Neural cell (in vitro differentiated cells): ENCODE measurements at regions not wholly inside any gene's neighbourhood (a gene's known extent, or its start where the extent isn't known, plus 50 kb on each side); places are given as distances from the start of the nearest gene placed in this dataset.

ENCODE experiments used
- H2AFZ ChIP-seq: fragments of 200-600, 300-800 bp; sonication (generic), shearing (Covaris generic); 2 replicates; pipeline ENCODE4 v1.6.0; 2014; ENCODE audit warnings: low read depth, mild to moderate bottlenecking, antibody characterized with exemption, low read length, moderate library complexity
- H3F3A ChIP-seq: fragments of 200-600 bp; shearing (Covaris generic); 2 replicates; pipeline ENCODE4 v1.6.1; 2016; ENCODE audit warnings: mild to moderate bottlenecking, moderate library complexity, mixed read lengths, antibody characterized with exemption, low read length; ENCODE audit not compliant: insufficient read depth, poor library complexity, severe bottlenecking
- H3K27ac ChIP-seq: fragments of 200-600, 300-800 bp; sonication (generic), shearing (Covaris generic); 2 replicates; pipeline ENCODE4 v1.5.1; 2014; ENCODE audit warnings: mild to moderate bottlenecking, low read length, moderate library complexity
- H3K27me3 ChIP-seq: fragments of 300-800, 200-600 bp; sonication (generic), shearing (Covaris generic); 2 replicates; pipeline ENCODE4 v1.6.0; 2014; ENCODE audit warnings: mild to moderate bottlenecking, low read depth, low read length, moderate library complexity; ENCODE audit not compliant: insufficient read depth
- H3K36me3 ChIP-seq: fragments of 300-800, 200-600 bp; sonication (generic), shearing (Covaris generic); 2 replicates; pipeline ENCODE4 v1.5.1; 2014; ENCODE audit warnings: mild to moderate bottlenecking, antibody characterized with exemption, low read length, moderate library complexity; ENCODE audit not compliant: insufficient read depth
- H3K4me2 ChIP-seq: fragments of 300-800, 200-600 bp; sonication (generic), shearing (Covaris generic); 2 replicates; pipeline ENCODE4 v1.6.0; 2014; ENCODE audit warnings: mild to moderate bottlenecking, low read length
- H3K4me3 ChIP-seq: fragments of 300-800, 200-600 bp; sonication (generic), shearing (Covaris generic); 2 replicates; pipeline ENCODE4 v1.5.1; 2014; ENCODE audit warnings: mild to moderate bottlenecking, low read length, moderate library complexity
- H3K79me2 ChIP-seq: fragments of 200-600 bp; shearing (Covaris generic); replicated peaks from 2 replicates; pipeline ENCODE4 v1.6.0; 2014; ENCODE audit warnings: mild to moderate bottlenecking, low read length, moderate library complexity; ENCODE audit not compliant: insufficient read depth
- H3K9ac ChIP-seq: fragments of 300-800, 200-600 bp; sonication (generic), shearing (Covaris generic); 2 replicates; pipeline ENCODE4 v1.6.1; 2016; ENCODE audit warnings: mild to moderate bottlenecking, low read length, mixed read lengths
- H3K9me2 ChIP-seq: fragments of 200-600 bp; shearing (Covaris generic); 2 replicates; pipeline ENCODE4 v1.6.1; 2016; ENCODE audit warnings: mild to moderate bottlenecking, low read length, mixed read lengths; ENCODE audit not compliant: insufficient read depth
- H3K9me3 ChIP-seq: fragments of 200-600, 300-800 bp; sonication (generic), shearing (Covaris generic); 2 replicates; pipeline ENCODE4 v1.6.1; 2016; ENCODE audit warnings: mild to moderate bottlenecking, mixed run types, low read length, moderate library complexity, mixed read lengths
- H4K20me1 ChIP-seq: fragments of 200-600 bp; shearing (Covaris generic); 2 replicates; pipeline ENCODE4 v1.6.1; 2016; ENCODE audit warnings: mild to moderate bottlenecking, mixed run types; ENCODE audit not compliant: insufficient read depth
- EP300 ChIP-seq: fragments of 450-650 bp; conservative IDR thresholded peaks from 2 replicates; pipeline ENCODE4 v1.6.1; 2014; ENCODE audit warnings: antibody characterized with exemption, mild to moderate bottlenecking, moderate library complexity; ENCODE audit not compliant: poor library complexity, severe bottlenecking
- EZH2 ChIP-seq: fragments of 200-600, 300-800 bp; shearing (Covaris generic), sonication (generic); IDR thresholded peaks from 2 replicates; pipeline ENCODE4 v1.6.1; 2014; ENCODE audit warnings: antibody characterized with exemption, low read length, borderline replicate concordance, mild to moderate bottlenecking; ENCODE audit not compliant: insufficient read depth, poor library complexity, severe bottlenecking
- MXI1 ChIP-seq: fragments of 450-650 bp; conservative IDR thresholded peaks from 2 replicates; pipeline ENCODE4 v1.6.1; 2014; ENCODE audit warnings: antibody characterized with exemption, mild to moderate bottlenecking; ENCODE audit not compliant: poor library complexity, severe bottlenecking
- POLR2AphosphoS5 ChIP-seq: IDR thresholded peaks from 2 replicates; pipeline ENCODE4 v1.6.1; 2012
- RAD21 ChIP-seq: fragments of 450-650 bp; conservative IDR thresholded peaks from 2 replicates; pipeline ENCODE4 v1.6.1; 2014; ENCODE audit warnings: antibody characterized with exemption, mild to moderate bottlenecking, moderate library complexity
- SMC3 ChIP-seq: fragments of 450-650 bp; conservative IDR thresholded peaks from 2 replicates; pipeline ENCODE4 v1.6.1; 2014; ENCODE audit warnings: antibody characterized with exemption, mild to moderate bottlenecking, moderate library complexity; ENCODE audit not compliant: poor library complexity
- TAF1 ChIP-seq: IDR thresholded peaks from 2 replicates; pipeline ENCODE4 v1.6.1; 2012; ENCODE audit warnings: low read depth
- TF ChIP-seq, protein P1 (sequence below): fragments of 450-650 bp; IDR thresholded peaks from 2 replicates; pipeline ENCODE4 v1.5.1; 2014; ENCODE audit warnings: antibody characterized with exemption, mild to moderate bottlenecking, moderate library complexity; ENCODE audit not compliant: poor library complexity, severe bottlenecking
- TF ChIP-seq, protein P2 (sequence below): IDR thresholded peaks from 2 replicates; pipeline ENCODE4 v1.6.1; 2012; ENCODE audit warnings: borderline replicate concordance

DNA sequence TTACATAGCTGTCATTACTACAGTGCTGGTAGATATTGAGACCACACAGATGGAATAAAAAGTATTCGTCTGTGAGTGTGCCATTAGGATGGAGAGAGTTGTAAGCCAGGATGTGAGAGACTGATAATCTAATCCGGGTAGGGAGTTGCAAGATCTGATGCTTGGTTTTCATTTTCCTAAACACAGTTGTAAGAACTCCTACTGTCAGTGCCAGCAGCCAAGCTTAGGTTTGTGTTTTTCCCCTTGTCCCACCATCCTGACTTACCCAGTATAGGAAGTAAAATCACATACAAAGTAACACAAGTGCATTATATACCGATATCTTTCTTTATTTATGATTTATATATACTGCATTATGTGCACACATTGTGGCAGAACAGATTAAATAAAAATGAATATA is 726.4 kb upstream of the PCDH20 start:
- H2AFZ ChIP-seq: no peak overlapping the region
- no peaks in the 10 kb centered on the region for H3F3A ChIP-seq
- H3K9me3 ChIP-seq: no peaks in the 10 kb centered on the region
- no peaks in the 10 kb centered on the region for H3K9me2 ChIP-seq
- H4K20me1 ChIP-seq: no peaks in the 10 kb centered on the region
- no peaks in the 10 kb centered on the region for H3K79me2 ChIP-seq
- H3K9ac ChIP-seq: no peak overlapping the region
- no peak overlapping the region for H3K4me3 ChIP-seq
- H3K36me3 ChIP-seq: no peaks in the 10 kb centered on the region
- no peak overlapping the region for H3K4me2 ChIP-seq
- H3K27me3 ChIP-seq: no peaks in the 10 kb centered on the region
- H3K27ac ChIP-seq: no peak overlapping the region
- TF ChIP-seq TAF1 (no peak), EZH2 (no peak), RAD21 (no peak), SMC3 (no peak), POLR2AphosphoS5 (no peak), MXI1 (no peak), EP300 (no peak)
- TF ChIP-seq, protein P1, sequence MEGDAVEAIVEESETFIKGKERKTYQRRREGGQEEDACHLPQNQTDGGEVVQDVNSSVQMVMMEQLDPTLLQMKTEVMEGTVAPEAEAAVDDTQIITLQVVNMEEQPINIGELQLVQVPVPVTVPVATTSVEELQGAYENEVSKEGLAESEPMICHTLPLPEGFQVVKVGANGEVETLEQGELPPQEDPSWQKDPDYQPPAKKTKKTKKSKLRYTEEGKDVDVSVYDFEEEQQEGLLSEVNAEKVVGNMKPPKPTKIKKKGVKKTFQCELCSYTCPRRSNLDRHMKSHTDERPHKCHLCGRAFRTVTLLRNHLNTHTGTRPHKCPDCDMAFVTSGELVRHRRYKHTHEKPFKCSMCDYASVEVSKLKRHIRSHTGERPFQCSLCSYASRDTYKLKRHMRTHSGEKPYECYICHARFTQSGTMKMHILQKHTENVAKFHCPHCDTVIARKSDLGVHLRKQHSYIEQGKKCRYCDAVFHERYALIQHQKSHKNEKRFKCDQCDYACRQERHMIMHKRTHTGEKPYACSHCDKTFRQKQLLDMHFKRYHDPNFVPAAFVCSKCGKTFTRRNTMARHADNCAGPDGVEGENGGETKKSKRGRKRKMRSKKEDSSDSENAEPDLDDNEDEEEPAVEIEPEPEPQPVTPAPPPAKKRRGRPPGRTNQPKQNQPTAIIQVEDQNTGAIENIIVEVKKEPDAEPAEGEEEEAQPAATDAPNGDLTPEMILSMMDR: no peak
- TF ChIP-seq, protein P2, sequence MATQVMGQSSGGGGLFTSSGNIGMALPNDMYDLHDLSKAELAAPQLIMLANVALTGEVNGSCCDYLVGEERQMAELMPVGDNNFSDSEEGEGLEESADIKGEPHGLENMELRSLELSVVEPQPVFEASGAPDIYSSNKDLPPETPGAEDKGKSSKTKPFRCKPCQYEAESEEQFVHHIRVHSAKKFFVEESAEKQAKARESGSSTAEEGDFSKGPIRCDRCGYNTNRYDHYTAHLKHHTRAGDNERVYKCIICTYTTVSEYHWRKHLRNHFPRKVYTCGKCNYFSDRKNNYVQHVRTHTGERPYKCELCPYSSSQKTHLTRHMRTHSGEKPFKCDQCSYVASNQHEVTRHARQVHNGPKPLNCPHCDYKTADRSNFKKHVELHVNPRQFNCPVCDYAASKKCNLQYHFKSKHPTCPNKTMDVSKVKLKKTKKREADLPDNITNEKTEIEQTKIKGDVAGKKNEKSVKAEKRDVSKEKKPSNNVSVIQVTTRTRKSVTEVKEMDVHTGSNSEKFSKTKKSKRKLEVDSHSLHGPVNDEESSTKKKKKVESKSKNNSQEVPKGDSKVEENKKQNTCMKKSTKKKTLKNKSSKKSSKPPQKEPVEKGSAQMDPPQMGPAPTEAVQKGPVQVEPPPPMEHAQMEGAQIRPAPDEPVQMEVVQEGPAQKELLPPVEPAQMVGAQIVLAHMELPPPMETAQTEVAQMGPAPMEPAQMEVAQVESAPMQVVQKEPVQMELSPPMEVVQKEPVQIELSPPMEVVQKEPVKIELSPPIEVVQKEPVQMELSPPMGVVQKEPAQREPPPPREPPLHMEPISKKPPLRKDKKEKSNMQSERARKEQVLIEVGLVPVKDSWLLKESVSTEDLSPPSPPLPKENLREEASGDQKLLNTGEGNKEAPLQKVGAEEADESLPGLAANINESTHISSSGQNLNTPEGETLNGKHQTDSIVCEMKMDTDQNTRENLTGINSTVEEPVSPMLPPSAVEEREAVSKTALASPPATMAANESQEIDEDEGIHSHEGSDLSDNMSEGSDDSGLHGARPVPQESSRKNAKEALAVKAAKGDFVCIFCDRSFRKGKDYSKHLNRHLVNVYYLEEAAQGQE: no peak

DNA sequence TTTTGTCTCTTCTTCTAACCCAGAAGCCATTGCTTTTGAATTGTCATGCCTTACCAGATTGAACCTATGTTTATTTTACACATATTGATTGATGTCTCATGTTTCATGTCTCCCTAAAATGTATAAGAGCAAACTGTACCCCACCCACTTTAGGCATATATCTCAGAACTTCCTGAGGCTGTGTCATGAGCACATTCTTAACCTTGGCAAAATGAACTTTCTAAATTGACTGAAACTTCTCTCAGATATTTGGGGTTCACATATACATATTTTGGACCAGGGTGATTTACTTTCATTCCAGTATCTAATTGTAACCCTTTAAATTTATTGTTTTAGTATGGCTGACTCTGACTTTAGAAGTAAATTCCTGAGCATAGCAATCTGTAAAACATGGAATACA is 723.9 kb upstream of the PCDH20 start:
- Histone ChIP-seq H3K27me3 (no peaks in the 10 kb centered on the region), H2AFZ (no peak overlapping the region), H3K9me3 (no peaks in the 10 kb centered on the region), H4K20me1 (no peaks in the 10 kb centered on the region), H3K9ac (no peak overlapping the region), H3K4me3 (no peak overlapping the region), H3F3A (no peaks in the 10 kb centered on the region), H3K4me2 (no peak overlapping the region), H3K79me2 (no peaks in the 10 kb centered on the region), H3K9me2 (no peaks in the 10 kb centered on the region), H3K36me3 (no peaks in the 10 kb centered on the region), H3K27ac (no peak overlapping the region)
- TF ChIP-seq POLR2AphosphoS5 (no peak), EZH2 (no peak), MXI1 (no peak), SMC3 (no peak), EP300 (no peak), TAF1 (no peak), RAD21 (no peak)
- TF ChIP-seq, protein P1: no peak
- TF ChIP-seq, protein P2: no peak
